ENCODE measurements at regions not wholly inside any gene's neighbourhood (a gene's known extent, or its start where the extent isn't known, plus 50 kb on each side); places are given as distances from the start of the nearest gene placed in this dataset.

GRCh38 chr1:177490036-177490639, 319.4 kb downstream of the BRINP2 start:
- TF ChIP-seq, protein P1, sequence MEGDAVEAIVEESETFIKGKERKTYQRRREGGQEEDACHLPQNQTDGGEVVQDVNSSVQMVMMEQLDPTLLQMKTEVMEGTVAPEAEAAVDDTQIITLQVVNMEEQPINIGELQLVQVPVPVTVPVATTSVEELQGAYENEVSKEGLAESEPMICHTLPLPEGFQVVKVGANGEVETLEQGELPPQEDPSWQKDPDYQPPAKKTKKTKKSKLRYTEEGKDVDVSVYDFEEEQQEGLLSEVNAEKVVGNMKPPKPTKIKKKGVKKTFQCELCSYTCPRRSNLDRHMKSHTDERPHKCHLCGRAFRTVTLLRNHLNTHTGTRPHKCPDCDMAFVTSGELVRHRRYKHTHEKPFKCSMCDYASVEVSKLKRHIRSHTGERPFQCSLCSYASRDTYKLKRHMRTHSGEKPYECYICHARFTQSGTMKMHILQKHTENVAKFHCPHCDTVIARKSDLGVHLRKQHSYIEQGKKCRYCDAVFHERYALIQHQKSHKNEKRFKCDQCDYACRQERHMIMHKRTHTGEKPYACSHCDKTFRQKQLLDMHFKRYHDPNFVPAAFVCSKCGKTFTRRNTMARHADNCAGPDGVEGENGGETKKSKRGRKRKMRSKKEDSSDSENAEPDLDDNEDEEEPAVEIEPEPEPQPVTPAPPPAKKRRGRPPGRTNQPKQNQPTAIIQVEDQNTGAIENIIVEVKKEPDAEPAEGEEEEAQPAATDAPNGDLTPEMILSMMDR (conservative IDR thresholded peaks at IDR 0.05; ENCODE audit: low read depth, low read length): peak; percentile 29; the same call in 1 of the 2 replicates
- TF ChIP-seq EZH2phosphoT487 (IDR thresholded peaks at IDR 0.05; ENCODE audit: borderline replicate concordance, low read length) (no peak), EZH2 (IDR thresholded peaks at IDR 0.05; ENCODE audit: low read length, unreplicated experiment) (no peak)

All from PC-3 (cell line).